ENCODE measurements at regions not wholly inside any gene's neighbourhood (a gene's known extent, or its start where the extent isn't known, plus 50 kb on each side); places are given as distances from the start of the nearest gene placed in this dataset.
"Not testable (repeated sequence)": the region's sequence is repeated elsewhere in the genome, so short reads cannot be mapped to it uniquely, and the experiment has no call there.

GRCh38 chr1:60886090-60886489, 196.3 kb upstream of the NFIA start:
- DNase-seq = no peak

- DNase-seq = no peak
Measured at GRCh38 chr1:60880202-60880601, 202.2 kb upstream of the NFIA start.

GRCh38 chr1:60878323-60878722, 204.0 kb upstream of the NFIA start:
- no peak for DNase-seq

- no peak for DNase-seq
Measured at GRCh38 chr1:60877376-60877775, 205.0 kb upstream of the NFIA start.

GRCh38 chr1:60876952-60877351, 205.4 kb upstream of the NFIA start:
- no peak for DNase-seq

GRCh38 chr1:60875138-60875537, 207.2 kb upstream of the NFIA start:
- no peak for DNase-seq

GRCh38 chr1:60874718-60875117, 207.6 kb upstream of the NFIA start:
- DNase-seq = no peak

GRCh38 chr1:60873396-60873795, 209.0 kb upstream of the NFIA start:
- DNase-seq = not testable (repeated sequence)

GRCh38 chr1:60872426-60873054, 209.8 kb upstream of the NFIA start:
- DNase-seq = no peak

- DNase-seq = no peak
Measured at GRCh38 chr1:60870269-60870865, 212.0 kb upstream of the NFIA start.

GRCh38 chr1:60868901-60869663, 213.3 kb upstream of the NFIA start:
- DNase-seq = no peak

- no peak for DNase-seq
Measured at GRCh38 chr1:60867782-60868181, 214.6 kb upstream of the NFIA start.

- no peak for DNase-seq
Measured at GRCh38 chr1:60866917-60867531, 215.3 kb upstream of the NFIA start.

GRCh38 chr1:60866226-60866900, 216.0 kb upstream of the NFIA start:
- DNase-seq = no peak

- DNase-seq = no peak
Measured at GRCh38 chr1:60865166-60865565, 217.2 kb upstream of the NFIA start.

- DNase-seq = no peak
Measured at GRCh38 chr1:60864722-60865121, 217.6 kb upstream of the NFIA start.

- no peak for DNase-seq
Measured at GRCh38 chr1:60863131-60863530, 219.2 kb upstream of the NFIA start.

GRCh38 chr1:60861961-60862567, 220.3 kb upstream of the NFIA start:
- no peak for DNase-seq

- DNase-seq = no peak
Measured at GRCh38 chr1:60859111-60859510, 223.2 kb upstream of the NFIA start.

GRCh38 chr1:60857851-60858250, 224.5 kb upstream of the NFIA start:
- DNase-seq = no peak

- no peak for DNase-seq
Measured at GRCh38 chr1:60850084-60850483, 232.3 kb upstream of the NFIA start.

- DNase-seq = no peak
Measured at GRCh38 chr1:60849401-60849800, 233.0 kb upstream of the NFIA start.

Measured in NCI-H1048 (cell line).